ENCODE measurements at regions not wholly inside any gene's neighbourhood (a gene's known extent, or its start where the extent isn't known, plus 50 kb on each side); places are given as distances from the start of the nearest gene placed in this dataset.

GRCh38 chr1:37151789-37152188 lies 117.5 kb upstream of the GRIK3 start:
- no peak for DNase-seq (ENCODE audit: low read depth in 2 of 2)
- Histone ChIP-seq H3K4me3 (replicated peaks in 1 of 4; ENCODE audit: control extremely low read depth in 1 of 4, insufficient read depth in 1 of 4, low read depth in 3 of 4, low read length in 4 of 4) (no peak overlapping the region), H3K36me3 (ENCODE audit: control insufficient read depth, insufficient read depth, low read length) (no peaks in the 10 kb centered on the region), H2AFZ (ENCODE audit: low read length) (no peak overlapping the region), H3K4me2 (ENCODE audit: extremely low read depth, insufficient read depth, low read length) (no peak overlapping the region), H3K27me3 (ENCODE audit: control insufficient read depth, insufficient read depth, low read length) (no peaks in the 10 kb centered on the region), H3K9ac (ENCODE audit: insufficient read depth, low read length) (no peak overlapping the region), H3K9me3 (ENCODE audit: control insufficient read depth, insufficient read depth, low read depth, low read length) (no peaks in the 10 kb centered on the region), H3K27ac (ENCODE audit: insufficient read depth, low read length) (no peak overlapping the region), H4K20me1 (ENCODE audit: control insufficient read depth, extremely low read depth, insufficient read depth, low read length) (no peaks in the 10 kb centered on the region), H3K4me1 (ENCODE audit: control insufficient read depth, extremely low read depth, insufficient read depth, low read length) (no peaks in the 10 kb centered on the region), H3K79me2 (ENCODE audit: control insufficient read depth, insufficient read depth, low read length) (no peaks in the 10 kb centered on the region)
- TF ChIP-seq EZH2 (IDR thresholded peaks at IDR 0.05; ENCODE audit: low read length, missing control alignments) (no peak), CTCF (conservative IDR thresholded peaks at IDR 0.05 in 1 of 2, IDR thresholded peaks at IDR 0.05 in 1 of 2; ENCODE audit: low read depth in 1 of 2, low read length in 2 of 2) (no peak)

DNA sequence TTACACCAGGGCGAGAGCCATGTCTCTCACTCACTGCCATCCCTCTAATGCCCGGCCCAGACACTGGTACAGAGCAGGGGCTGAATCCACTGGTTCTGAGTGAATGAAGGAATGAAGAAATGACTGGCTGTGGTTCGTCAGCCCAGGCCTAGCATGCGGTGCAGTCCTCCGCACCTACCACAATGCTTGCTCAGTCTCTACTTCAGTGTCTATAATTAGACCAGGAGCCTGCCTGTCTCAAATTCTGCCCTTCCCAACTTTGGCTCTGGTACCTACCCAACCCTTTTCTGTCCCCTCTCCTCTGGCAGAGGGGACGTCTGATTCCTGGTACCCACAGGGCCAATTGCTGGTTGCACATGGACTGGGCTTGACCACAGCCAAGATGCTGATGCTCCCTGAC lies 118.2 kb upstream of the GRIK3 start:
- Histone ChIP-seq H3K4me2 (ENCODE audit: extremely low read depth, insufficient read depth, low read length) (no peak overlapping the region), H3K27ac (ENCODE audit: insufficient read depth, low read length) (no peak overlapping the region), H2AFZ (ENCODE audit: low read length) (no peak overlapping the region), H3K79me2 (ENCODE audit: control insufficient read depth, insufficient read depth, low read length) (no peaks in the 10 kb centered on the region), H3K27me3 (ENCODE audit: control insufficient read depth, insufficient read depth, low read length) (no peaks in the 10 kb centered on the region), H3K9me3 (ENCODE audit: control insufficient read depth, insufficient read depth, low read depth, low read length) (no peaks in the 10 kb centered on the region), H4K20me1 (ENCODE audit: control insufficient read depth, extremely low read depth, insufficient read depth, low read length) (no peaks in the 10 kb centered on the region), H3K4me1 (ENCODE audit: control insufficient read depth, extremely low read depth, insufficient read depth, low read length) (no peaks in the 10 kb centered on the region), H3K9ac (ENCODE audit: insufficient read depth, low read length) (no peak overlapping the region), H3K4me3 (replicated peaks in 1 of 4; ENCODE audit: control extremely low read depth in 1 of 4, insufficient read depth in 1 of 4, low read depth in 3 of 4, low read length in 4 of 4) (no peak overlapping the region), H3K36me3 (ENCODE audit: control insufficient read depth, insufficient read depth, low read length) (no peaks in the 10 kb centered on the region)
- no peak for TF ChIP-seq CTCF (conservative IDR thresholded peaks at IDR 0.05 in 1 of 2, IDR thresholded peaks at IDR 0.05 in 1 of 2; ENCODE audit: low read depth in 1 of 2, low read length in 2 of 2)
- no peak for DNase-seq (ENCODE audit: low read depth in 2 of 2)

DNA sequence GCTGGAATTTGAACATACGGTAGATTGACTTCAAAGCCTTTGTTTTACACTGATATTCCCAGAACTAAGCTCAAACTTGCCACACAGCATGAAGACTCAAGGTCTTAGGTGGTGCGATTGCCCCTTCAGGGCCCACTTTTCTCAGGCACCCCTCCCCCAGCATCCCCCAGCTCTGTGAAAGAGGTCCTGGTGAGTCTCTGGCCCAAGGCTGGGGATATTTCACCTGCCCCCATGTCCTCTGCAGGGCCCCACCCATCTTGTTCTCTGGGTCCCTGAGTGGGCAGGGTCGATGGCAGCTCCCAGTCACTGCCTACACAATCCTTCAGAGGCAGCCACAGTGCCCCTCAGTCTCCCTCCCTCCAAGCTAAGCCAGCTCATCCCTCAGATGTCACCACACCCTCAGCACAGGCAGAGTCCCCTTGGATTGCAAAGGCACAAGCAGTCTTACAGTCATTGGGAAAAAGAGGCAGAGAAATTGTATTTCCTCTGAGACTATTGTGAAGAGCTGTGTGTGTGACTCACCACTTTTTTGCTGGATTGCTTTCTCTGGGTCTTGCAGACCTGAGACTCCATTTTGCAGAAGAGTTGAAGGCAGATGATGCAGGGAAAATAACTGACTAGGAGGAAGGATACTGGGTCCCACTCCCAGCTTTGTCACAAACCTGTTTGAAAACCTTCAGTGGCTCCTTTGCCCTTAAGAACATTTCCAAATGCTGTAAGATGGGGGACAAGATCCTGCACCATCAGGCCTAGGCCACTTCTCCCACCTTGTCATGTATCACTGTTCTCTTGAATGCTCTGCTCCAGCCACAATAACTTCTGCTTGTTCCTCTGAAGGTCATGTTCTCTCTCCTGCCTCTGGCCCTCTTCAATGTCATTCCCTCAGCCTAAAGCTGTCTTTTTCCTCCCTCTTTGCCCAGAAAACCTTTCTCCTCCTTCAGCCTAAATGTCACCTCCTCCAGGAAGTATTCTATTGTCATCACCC lies 119.1 kb upstream of the GRIK3 start:
- no peaks in the 10 kb centered on the region for H3K36me3 ChIP-seq (ENCODE audit: control insufficient read depth, insufficient read depth, low read length)
- H3K27ac ChIP-seq (ENCODE audit: insufficient read depth, low read length): no peak overlapping the region
- H3K79me2 ChIP-seq (ENCODE audit: control insufficient read depth, insufficient read depth, low read length): no peaks in the 10 kb centered on the region
- no peak overlapping the region for H3K9ac ChIP-seq (ENCODE audit: insufficient read depth, low read length)
- H4K20me1 ChIP-seq (ENCODE audit: control insufficient read depth, extremely low read depth, insufficient read depth, low read length): no peaks in the 10 kb centered on the region
- no peak overlapping the region for H3K4me3 ChIP-seq (replicated peaks in 1 of 4; ENCODE audit: control extremely low read depth in 1 of 4, insufficient read depth in 1 of 4, low read depth in 3 of 4, low read length in 4 of 4)
- no peak for DNase-seq (ENCODE audit: low read depth in 2 of 2)
- no peaks in the 10 kb centered on the region for H3K9me3 ChIP-seq (ENCODE audit: control insufficient read depth, insufficient read depth, low read depth, low read length)
- no peak overlapping the region for H3K4me2 ChIP-seq (ENCODE audit: extremely low read depth, insufficient read depth, low read length)
- H3K27me3 ChIP-seq (ENCODE audit: control insufficient read depth, insufficient read depth, low read length): no peaks in the 10 kb centered on the region
- H2AFZ ChIP-seq (ENCODE audit: low read length): no peak overlapping the region
- H3K4me1 ChIP-seq (ENCODE audit: control insufficient read depth, extremely low read depth, insufficient read depth, low read length): no peaks in the 10 kb centered on the region
- TF ChIP-seq CTCF (conservative IDR thresholded peaks at IDR 0.05 in 1 of 2, IDR thresholded peaks at IDR 0.05 in 1 of 2; ENCODE audit: low read depth in 1 of 2, low read length in 2 of 2) (no peak), EZH2 (IDR thresholded peaks at IDR 0.05; ENCODE audit: low read length, missing control alignments) (no peak)

All from fibroblast of lung (primary cell).